Psoas muscle (tissue), 7 donors: ENCODE measurements at regions not wholly inside any gene's neighbourhood (a gene's known extent, or its start where the extent isn't known, plus 50 kb on each side); places are given as distances from the start of the nearest gene placed in this dataset.
"Not testable (repeated sequence)": the region's sequence is repeated elsewhere in the genome, so short reads cannot be mapped to it uniquely, and the experiment has no call there.

ENCODE experiments used
- ATAC-seq, 4 donors: fragments of 200-7000 bp; cut with Tn5 transposase; one replicate each; pipeline ENCODE4 v1.9.1; 2020; ENCODE audit warnings: moderate library complexity in 3 of 4, mild to moderate bottlenecking in 2 of 4
- DNase-seq, 2 donors: peaks; one replicate each; pipeline ENCODE4 v3.0.0-alpha.2; 2020
- H3K27ac ChIP-seq: fragments of 200-600 bp; one replicate; pipeline ENCODE4 v1.8.0; 2022
- H3K27me3 ChIP-seq, 3 donors: fragments of 200-600 bp in 1 of 3; one replicate each; pipeline versions ENCODE4 v1.6.1 to v1.8.0; 2013 to 2022; ENCODE audit warnings: low read length in 2 of 3, mild to moderate bottlenecking in 2 of 3, moderate library complexity in 1 of 3; ENCODE audit not compliant: insufficient read depth in 3 of 3
- H3K36me3 ChIP-seq, 2 donors: fragments of 200-600 bp in 1 of 2; one replicate each; pipeline versions ENCODE4 v1.6.1 to v1.8.0; 2013 to 2022; ENCODE audit warnings: low read depth in 1 of 2, mild to moderate bottlenecking in 1 of 2, moderate library complexity in 1 of 2; ENCODE audit not compliant: insufficient read depth in 1 of 2
- H3K4me1 ChIP-seq: fragments of 200-600 bp; one replicate; pipeline ENCODE4 v1.8.0; 2022
- H3K4me3 ChIP-seq: fragments of 200-600 bp; one replicate; pipeline ENCODE4 v1.8.0; 2022; ENCODE audit warnings: mild to moderate bottlenecking
- H3K9me3 ChIP-seq: fragments of 200-600 bp; one replicate; pipeline ENCODE4 v1.8.0; 2022
- WGBS, 3 donors: extraction: QIAGEN DNeasy Blood & Tissue Kit; methylation state at CpG; one replicate each; pipeline versions ENCODE4 v1.1.6 to v1.1.7; 2013; 5-methylcytosine and 5-hydroxymethylcytosine counted together
- intact Hi-C, 2 donors: fragments of 100-400 bp; cut with DNase I; formaldehyde crosslinking; loops; one replicate each; pipeline versions ENCODE4 v1.11.0 to v1.14.2; 2022
- TF ChIP-seq, protein P1 (sequence below): fragments of 200-600 bp; IDR thresholded peaks from one replicate; pipeline ENCODE4 v1.8.0; 2022; ENCODE audit warnings: antibody characterized with exemption
- donor health status: healthy with polysubstance abuse.
- donor health status: DM: no; HTN: no; CAD: no; lungs with moderate emphysema.
- donor health status: Bipolar disorder and iron deficiency.
- donor health status: healthy.
- donor health status: DM: yes; HTN: yes; CAD: no.
- donor health status: DM: no; HTN: no; CAD: no.
- donor health status: DM: yes; HTN: yes; CAD: no.

DNA sequence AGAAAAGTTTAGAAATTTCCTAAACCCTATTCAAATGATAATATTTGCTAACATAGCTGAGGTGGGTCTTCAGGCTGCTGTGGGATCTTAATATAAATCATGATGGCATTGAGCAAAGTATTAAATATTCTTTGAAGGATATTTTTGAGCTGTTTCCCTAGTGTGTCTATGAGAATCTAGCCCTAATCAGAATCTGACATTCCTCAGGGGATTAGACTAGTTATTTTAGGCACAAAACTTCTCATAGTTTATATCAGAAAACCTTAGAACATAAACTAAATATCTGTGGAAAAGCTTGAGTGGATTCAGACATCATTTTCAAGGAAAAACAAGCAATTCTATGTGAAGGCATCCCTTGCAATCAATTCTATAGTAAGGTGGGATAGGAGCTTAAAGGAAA lies 594.5 kb downstream of the RFPL4B start:
- ATAC-seq = no peak
- TF ChIP-seq, protein P1, sequence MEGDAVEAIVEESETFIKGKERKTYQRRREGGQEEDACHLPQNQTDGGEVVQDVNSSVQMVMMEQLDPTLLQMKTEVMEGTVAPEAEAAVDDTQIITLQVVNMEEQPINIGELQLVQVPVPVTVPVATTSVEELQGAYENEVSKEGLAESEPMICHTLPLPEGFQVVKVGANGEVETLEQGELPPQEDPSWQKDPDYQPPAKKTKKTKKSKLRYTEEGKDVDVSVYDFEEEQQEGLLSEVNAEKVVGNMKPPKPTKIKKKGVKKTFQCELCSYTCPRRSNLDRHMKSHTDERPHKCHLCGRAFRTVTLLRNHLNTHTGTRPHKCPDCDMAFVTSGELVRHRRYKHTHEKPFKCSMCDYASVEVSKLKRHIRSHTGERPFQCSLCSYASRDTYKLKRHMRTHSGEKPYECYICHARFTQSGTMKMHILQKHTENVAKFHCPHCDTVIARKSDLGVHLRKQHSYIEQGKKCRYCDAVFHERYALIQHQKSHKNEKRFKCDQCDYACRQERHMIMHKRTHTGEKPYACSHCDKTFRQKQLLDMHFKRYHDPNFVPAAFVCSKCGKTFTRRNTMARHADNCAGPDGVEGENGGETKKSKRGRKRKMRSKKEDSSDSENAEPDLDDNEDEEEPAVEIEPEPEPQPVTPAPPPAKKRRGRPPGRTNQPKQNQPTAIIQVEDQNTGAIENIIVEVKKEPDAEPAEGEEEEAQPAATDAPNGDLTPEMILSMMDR = no peak

DNA sequence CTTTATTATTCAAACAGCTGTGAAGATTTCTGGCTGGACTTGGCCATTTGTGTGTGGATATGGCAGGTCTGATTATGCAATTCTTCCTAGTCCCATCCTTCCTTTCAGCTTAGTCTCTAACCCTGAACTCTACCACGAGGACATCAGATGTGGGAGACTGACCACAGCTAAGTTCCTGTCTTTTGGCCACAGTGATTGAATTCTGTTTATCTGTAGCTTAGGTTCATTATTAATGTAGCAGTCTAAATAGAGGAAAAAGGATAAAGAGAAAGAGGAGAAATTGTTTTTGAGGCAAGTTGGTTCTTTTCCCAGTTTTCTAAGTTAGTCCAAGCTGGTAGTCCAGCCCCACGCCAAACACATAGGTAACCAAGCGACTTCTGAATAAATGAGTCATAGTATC lies 598.9 kb downstream of the RFPL4B start:
- Histone ChIP-seq H3K27ac (no peak overlapping the region), H3K27me3 (no peaks in the 10 kb centered on the region), H3K36me3 (no peaks in the 10 kb centered on the region), H3K4me3 (no peak overlapping the region), H3K4me1 (no peaks in the 10 kb centered on the region), H3K9me3 (no peaks in the 10 kb centered on the region)
- no peak for ATAC-seq
- TF ChIP-seq, protein P1 = no peak
- DNase-seq = no peak
- intact Hi-C loops = no loop called here
- WGBS, 3 donors = 53 to 77% (median 65%) methylated on average over 3 of the region's 3 CpGs

More for the DNA sequence above, 594.5 kb downstream of the RFPL4B start:
- no peaks in the 10 kb centered on the region for H3K4me1 ChIP-seq
- H3K36me3 ChIP-seq = no peaks in the 10 kb centered on the region
- no peak for DNase-seq
- H3K9me3 ChIP-seq = no peaks in the 10 kb centered on the region
- H3K27me3 ChIP-seq = no peaks in the 10 kb centered on the region
- intact Hi-C loops = no loop called here
- no peak overlapping the region for H3K4me3 ChIP-seq
- no peak overlapping the region for H3K27ac ChIP-seq

DNA sequence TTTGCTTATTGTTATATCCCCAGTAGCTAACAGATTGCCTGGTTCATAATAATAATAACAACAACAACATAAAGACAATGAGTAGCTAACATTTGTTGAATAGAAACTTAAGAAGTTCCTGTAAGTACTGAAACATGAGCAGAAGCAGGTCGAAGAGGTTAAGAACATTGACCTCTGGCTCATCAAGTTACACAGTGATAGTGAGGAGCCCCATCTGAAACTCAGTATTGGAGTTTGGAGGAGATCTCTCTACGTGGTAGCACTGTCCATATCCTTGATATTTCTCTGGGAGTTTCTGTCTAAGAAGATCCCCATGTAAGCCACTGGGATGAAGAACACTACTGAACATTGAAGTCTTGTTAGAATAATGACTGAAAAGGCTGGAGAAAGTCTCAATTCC lies 600.4 kb downstream of the RFPL4B start:
- Histone ChIP-seq H3K9me3 (no peaks in the 10 kb centered on the region), H3K4me1 (no peaks in the 10 kb centered on the region), H3K27me3 (no peaks in the 10 kb centered on the region), H3K27ac (no peak overlapping the region), H3K36me3 (no peaks in the 10 kb centered on the region), H3K4me3 (no peak overlapping the region)
- intact Hi-C loops = no loop called here
- TF ChIP-seq, protein P1 = no peak
- WGBS, 3 donors = 54 to 59% (median 57%) methylated on average over 2 of the region's 2 CpGs
- DNase-seq = no peak
- no peak for ATAC-seq

DNA sequence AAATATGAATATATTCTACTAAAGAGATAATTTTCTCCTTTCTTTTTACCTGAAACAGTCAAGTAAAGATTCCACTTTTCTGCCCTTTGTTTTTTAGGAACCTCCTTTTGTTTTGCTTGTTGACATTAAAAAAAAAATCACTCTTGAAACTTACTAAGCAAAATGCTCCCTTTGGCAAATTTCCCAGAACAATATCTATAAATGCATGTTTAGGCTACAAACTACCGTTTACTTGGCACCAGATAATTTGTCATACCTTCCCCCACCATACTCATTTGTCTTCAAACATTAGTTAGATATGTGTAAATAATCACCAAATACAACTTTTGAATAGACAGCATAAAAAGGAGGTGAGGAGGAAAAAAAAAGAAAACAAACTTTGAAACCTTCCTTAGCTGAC lies 604.7 kb downstream of the RFPL4B start:
- no peak overlapping the region for H3K27ac ChIP-seq
- intact Hi-C loops = no loop called here
- no peaks in the 10 kb centered on the region for H3K36me3 ChIP-seq
- H3K9me3 ChIP-seq = no peaks in the 10 kb centered on the region
- no peaks in the 10 kb centered on the region for H3K4me1 ChIP-seq
- TF ChIP-seq, protein P1 = no peak
- H3K27me3 ChIP-seq = no peaks in the 10 kb centered on the region
- 32 to 43% (median 38%) methylated on average over 1 of the region's 1 CpG for WGBS, 3 donors
- H3K4me3 ChIP-seq = no peak overlapping the region
- ATAC-seq (no peak), DNase-seq (no peak)

DNA sequence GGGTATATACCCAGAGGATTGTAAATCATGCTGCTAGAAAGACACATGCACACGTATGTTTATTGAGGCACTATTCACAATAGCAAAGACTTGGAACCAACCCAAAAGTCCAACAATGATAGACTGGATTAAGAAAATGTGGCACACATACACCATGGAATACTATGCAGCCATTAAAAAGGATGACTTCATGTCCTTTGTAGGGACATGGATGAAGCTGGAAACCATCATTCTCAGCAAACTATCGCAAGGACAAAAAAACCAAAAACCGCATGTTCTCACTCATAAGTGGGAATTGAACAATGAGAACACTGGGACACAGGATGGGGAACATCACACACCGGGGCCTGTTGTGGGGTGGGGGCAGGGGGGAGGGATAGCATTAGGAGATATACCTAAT lies 608.6 kb downstream of the RFPL4B start:
- DNase-seq, H3K4me1 ChIP-seq, intact Hi-C loops, H3K36me3 ChIP-seq, ATAC-seq, H3K27me3 ChIP-seq, H3K27ac ChIP-seq, H3K4me3 ChIP-seq, H3K9me3 ChIP-seq: not testable (repeated sequence)
- WGBS, 3 donors = 66 to 97% (median 85%) methylated on average over 3 of the region's 4 CpGs
